Panc1 (cell line): ENCODE measurements at regions not wholly inside any gene's neighbourhood (a gene's known extent, or its start where the extent isn't known, plus 50 kb on each side); places are given as distances from the start of the nearest gene placed in this dataset.

Experiments used
- ATAC-seq: fragments of 200-7000 bp; cut with Tn5 transposase; 2 replicates; pipeline ENCODE4 v1.9.1; 2020; ENCODE audit warnings: mild to moderate bottlenecking, moderate library complexity
- BruUV-seq: library from RNA; stranded (reverse); fragments of 400-500 nt; replicated peaks from 2 replicates; lab custom pipeline; 2021; lab: Mats Ljungman, UMichigan
- CTCF ChIA-PET: fragments of 300-600 bp; sonication (Branson Sonifier 250); formaldehyde crosslinking; loops from one replicate; lab custom pipeline; 2022; ENCODE audit warnings: antibody characterized with exemption; lab: Charles Lee
- POLR2A ChIA-PET: fragments of 300-600 bp; sonication (Branson Sonifier 250); formaldehyde crosslinking; loops from one replicate; lab custom pipeline; 2022; ENCODE audit warnings: antibody characterized with exemption; lab: Charles Lee
- DNase-seq: peaks from one replicate; pipeline ENCODE4 v3.0.0-alpha.2; 2010; ENCODE audit warnings: low read depth, low spot score
- H3K27ac ChIP-seq: 2 replicates; pipeline ENCODE4 v1.5.1; 2011; ENCODE audit warnings: mild to moderate bottlenecking, low read length, inconsistent platforms
- H3K27me3 ChIP-seq: fragments of 200-500 bp; sonication (Bioruptor generic); 2 replicates; pipeline ENCODE4 v1.6.0; 2014; ENCODE audit warnings: low read length, inconsistent platforms; ENCODE audit not compliant: control insufficient read depth, insufficient read depth
- H3K36me3 ChIP-seq: fragments of 200-500 bp; sonication (Bioruptor generic); 2 replicates; pipeline ENCODE4 v1.5.1; 2014; ENCODE audit warnings: inconsistent platforms, mild to moderate bottlenecking, low read length, moderate library complexity; ENCODE audit not compliant: control insufficient read depth, insufficient read depth
- H3K4me1 ChIP-seq: 2 replicates; pipeline ENCODE4 v1.5.1; 2011; ENCODE audit warnings: inconsistent platforms, mild to moderate bottlenecking, low read length, moderate library complexity; ENCODE audit not compliant: control insufficient read depth, insufficient read depth
- H3K4me3 ChIP-seq, 2 experiments: 2 replicates each; pipeline ENCODE4 v1.5.1; 2011 to 2012; ENCODE audit warnings: low read depth in 2 of 2, low read length in 2 of 2, mild to moderate bottlenecking in 2 of 2, inconsistent platforms in 1 of 2, moderate library complexity in 1 of 2
- H3K9me3 ChIP-seq: fragments of 200-500 bp; sonication (Bioruptor generic); 2 replicates; pipeline ENCODE4 v1.5.1; 2014; ENCODE audit warnings: low read depth, mild to moderate bottlenecking, inconsistent platforms, low read length, moderate library complexity; ENCODE audit not compliant: control insufficient read depth, insufficient read depth
- POLR2AphosphoS5 ChIP-seq: IDR thresholded peaks from 2 replicates; pipeline ENCODE4 v1.6.1; 2012; ENCODE audit warnings: mild to moderate bottlenecking, low read depth, low read length, moderate library complexity
- SIN3A ChIP-seq: IDR thresholded peaks from 2 replicates; pipeline ENCODE4 v1.6.1; 2012; ENCODE audit warnings: low read depth, mild to moderate bottlenecking, low read length, moderate library complexity, borderline replicate concordance; ENCODE audit not compliant: insufficient read depth
- TCF7L2 ChIP-seq: IDR thresholded peaks from 2 replicates; pipeline ENCODE4 v1.6.1; 2011; ENCODE audit warnings: mild to moderate bottlenecking, low read depth, low read length, inconsistent platforms
- in situ Hi-C: cut with HindIII; loops from 2 replicates; pipeline ENCODE4 v1.10.0; 2016; ENCODE audit warnings: low sequenced_read_pairs, low pct_unique_long_range_greater_than_20kb
- intact Hi-C: fragments of 100-400 bp; cut with micrococcal nuclease; formaldehyde crosslinking; loops from one replicate; pipeline ENCODE4 v1.10.0; 2022; ENCODE audit not compliant: unreplicated experiment
- TF ChIP-seq, protein P1 (sequence below), 2 experiments: IDR thresholded peaks; 2 replicates each; pipeline ENCODE4 v1.6.1; 2011 to 2012; ENCODE audit warnings: low read depth in 2 of 2, control low read depth in 1 of 2, low read length in 1 of 2, mild to moderate bottlenecking in 1 of 2, moderate library complexity in 1 of 2; ENCODE audit not compliant: insufficient read depth in 1 of 2
- TF ChIP-seq, protein P2 (sequence below): fragments of 450-650 bp; IDR thresholded peaks from 2 replicates; pipeline ENCODE4 v1.5.1; 2017; ENCODE audit warnings: mild to moderate bottlenecking

GRCh38 chrX:94114362-94114761 is 440.4 kb downstream of the FAM133A start:
- BruUV-seq = no TSS peak
- POLR2A ChIA-PET = no interaction called here
- no peak for DNase-seq
- ATAC-seq = no peak
- no peaks in the 10 kb centered on the region for H3K36me3 ChIP-seq
- intact Hi-C loops = no loop called here
- TF ChIP-seq SIN3A = no peak
- TF ChIP-seq, protein P1, sequence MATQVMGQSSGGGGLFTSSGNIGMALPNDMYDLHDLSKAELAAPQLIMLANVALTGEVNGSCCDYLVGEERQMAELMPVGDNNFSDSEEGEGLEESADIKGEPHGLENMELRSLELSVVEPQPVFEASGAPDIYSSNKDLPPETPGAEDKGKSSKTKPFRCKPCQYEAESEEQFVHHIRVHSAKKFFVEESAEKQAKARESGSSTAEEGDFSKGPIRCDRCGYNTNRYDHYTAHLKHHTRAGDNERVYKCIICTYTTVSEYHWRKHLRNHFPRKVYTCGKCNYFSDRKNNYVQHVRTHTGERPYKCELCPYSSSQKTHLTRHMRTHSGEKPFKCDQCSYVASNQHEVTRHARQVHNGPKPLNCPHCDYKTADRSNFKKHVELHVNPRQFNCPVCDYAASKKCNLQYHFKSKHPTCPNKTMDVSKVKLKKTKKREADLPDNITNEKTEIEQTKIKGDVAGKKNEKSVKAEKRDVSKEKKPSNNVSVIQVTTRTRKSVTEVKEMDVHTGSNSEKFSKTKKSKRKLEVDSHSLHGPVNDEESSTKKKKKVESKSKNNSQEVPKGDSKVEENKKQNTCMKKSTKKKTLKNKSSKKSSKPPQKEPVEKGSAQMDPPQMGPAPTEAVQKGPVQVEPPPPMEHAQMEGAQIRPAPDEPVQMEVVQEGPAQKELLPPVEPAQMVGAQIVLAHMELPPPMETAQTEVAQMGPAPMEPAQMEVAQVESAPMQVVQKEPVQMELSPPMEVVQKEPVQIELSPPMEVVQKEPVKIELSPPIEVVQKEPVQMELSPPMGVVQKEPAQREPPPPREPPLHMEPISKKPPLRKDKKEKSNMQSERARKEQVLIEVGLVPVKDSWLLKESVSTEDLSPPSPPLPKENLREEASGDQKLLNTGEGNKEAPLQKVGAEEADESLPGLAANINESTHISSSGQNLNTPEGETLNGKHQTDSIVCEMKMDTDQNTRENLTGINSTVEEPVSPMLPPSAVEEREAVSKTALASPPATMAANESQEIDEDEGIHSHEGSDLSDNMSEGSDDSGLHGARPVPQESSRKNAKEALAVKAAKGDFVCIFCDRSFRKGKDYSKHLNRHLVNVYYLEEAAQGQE (IDR thresholded peaks at IDR 0.05; ENCODE audit: insufficient read depth in 1 of 2, low read depth in 2 of 2, low read length in 1 of 2) = no peak
- no peak for TF ChIP-seq TCF7L2
- TF ChIP-seq, protein P2, sequence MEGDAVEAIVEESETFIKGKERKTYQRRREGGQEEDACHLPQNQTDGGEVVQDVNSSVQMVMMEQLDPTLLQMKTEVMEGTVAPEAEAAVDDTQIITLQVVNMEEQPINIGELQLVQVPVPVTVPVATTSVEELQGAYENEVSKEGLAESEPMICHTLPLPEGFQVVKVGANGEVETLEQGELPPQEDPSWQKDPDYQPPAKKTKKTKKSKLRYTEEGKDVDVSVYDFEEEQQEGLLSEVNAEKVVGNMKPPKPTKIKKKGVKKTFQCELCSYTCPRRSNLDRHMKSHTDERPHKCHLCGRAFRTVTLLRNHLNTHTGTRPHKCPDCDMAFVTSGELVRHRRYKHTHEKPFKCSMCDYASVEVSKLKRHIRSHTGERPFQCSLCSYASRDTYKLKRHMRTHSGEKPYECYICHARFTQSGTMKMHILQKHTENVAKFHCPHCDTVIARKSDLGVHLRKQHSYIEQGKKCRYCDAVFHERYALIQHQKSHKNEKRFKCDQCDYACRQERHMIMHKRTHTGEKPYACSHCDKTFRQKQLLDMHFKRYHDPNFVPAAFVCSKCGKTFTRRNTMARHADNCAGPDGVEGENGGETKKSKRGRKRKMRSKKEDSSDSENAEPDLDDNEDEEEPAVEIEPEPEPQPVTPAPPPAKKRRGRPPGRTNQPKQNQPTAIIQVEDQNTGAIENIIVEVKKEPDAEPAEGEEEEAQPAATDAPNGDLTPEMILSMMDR = no peak
- no peak for TF ChIP-seq POLR2AphosphoS5
- no peaks in the 10 kb centered on the region for H3K9me3 ChIP-seq
- no peaks in the 10 kb centered on the region for H3K27me3 ChIP-seq
- CTCF ChIA-PET = no interaction called here
- H3K4me1 ChIP-seq = no peaks in the 10 kb centered on the region
- H3K4me3 ChIP-seq = no peak overlapping the region
- in situ Hi-C loops = no loop called here
- no peak overlapping the region for H3K27ac ChIP-seq

DNA sequence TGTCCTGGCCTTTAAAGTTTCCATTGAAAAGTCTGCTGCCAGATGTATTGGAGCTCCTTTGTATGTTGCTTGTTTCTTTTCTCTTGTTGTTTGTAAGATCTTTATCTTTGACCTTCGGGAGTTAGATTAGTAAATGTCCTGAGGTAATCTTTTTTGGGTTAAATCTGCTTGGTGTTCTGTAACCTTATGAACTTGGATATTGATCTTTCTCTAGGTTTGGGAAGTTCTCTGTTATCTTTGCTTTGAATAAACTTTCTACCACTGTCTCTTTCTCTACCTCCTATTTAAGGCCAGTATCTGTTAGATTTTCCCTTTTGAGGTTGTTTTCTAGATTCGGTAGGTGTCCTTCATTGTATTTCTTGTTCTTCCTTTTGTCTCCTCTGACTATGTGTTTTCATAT is 447.8 kb downstream of the FAM133A start:
- intact Hi-C loops (no loop called here), in situ Hi-C loops (no loop called here)
- CTCF ChIA-PET = no interaction called here
- DNase-seq (no peak), ATAC-seq (no peak)
- POLR2A ChIA-PET = no interaction called here
- Histone ChIP-seq H3K9me3 (no peaks in the 10 kb centered on the region), H3K36me3 (no peaks in the 10 kb centered on the region), H3K27me3 (no peaks in the 10 kb centered on the region), H3K4me3 (no peak overlapping the region), H3K27ac (no peak overlapping the region), H3K4me1 (no peaks in the 10 kb centered on the region)
- TF ChIP-seq SIN3A (no peak), TCF7L2 (no peak)
- TF ChIP-seq, protein P2 = no peak
- TF ChIP-seq, protein P1 (IDR thresholded peaks at IDR 0.05; ENCODE audit: insufficient read depth in 1 of 2, low read depth in 2 of 2, low read length in 1 of 2) = no peak
- BruUV-seq = no TSS peak
